Tibial nerve (tissue), 4 donors: ENCODE measurements at regions not wholly inside any gene's neighbourhood (a gene's known extent, or its start where the extent isn't known, plus 50 kb on each side); places are given as distances from the start of the nearest gene placed in this dataset.

Source experiments
- DNase-seq, 2 donors: peaks; one replicate each; pipeline ENCODE4 v3.0.0-alpha.2; 2019; ENCODE audit warnings: low spot score in 2 of 2
- H3K27ac ChIP-seq, 4 donors: fragments of 200-600 bp; sonication (generic) in 3 of 4; one replicate each; pipeline ENCODE4 v1.5.1; 2017 to 2019; ENCODE audit warnings: mild to moderate bottlenecking in 1 of 4
- H3K27me3 ChIP-seq, 2 donors: fragments of 200-600 bp; sonication (generic) in 1 of 2; one replicate each; pipeline versions ENCODE4 v1.5.1 to v1.6.0; 2017 to 2019
- H3K36me3 ChIP-seq, 3 donors: fragments of 200-600 bp; sonication (generic); one replicate each; pipeline ENCODE4 v1.5.1; 2018 to 2019
- H3K4me1 ChIP-seq, 4 donors: fragments of 200-600 bp; sonication (generic) in 3 of 4; one replicate each; pipeline ENCODE4 v1.5.1; 2017 to 2019
- H3K4me3 ChIP-seq, 4 donors: fragments of 200-600 bp; sonication (generic) in 3 of 4; one replicate each; pipeline ENCODE4 v1.5.1; 2017 to 2019; ENCODE audit warnings: mild to moderate bottlenecking in 1 of 4, moderate library complexity in 1 of 4
- H3K9me3 ChIP-seq, 4 donors: fragments of 200-600 bp; sonication (generic) in 3 of 4; one replicate each; pipeline ENCODE4 v1.5.1; 2017 to 2019
- EP300 ChIP-seq, 2 donors: sonication (generic); formaldehyde crosslinking; IDR thresholded peaks; one replicate each; pipeline ENCODE4 v1.6.1; 2017; ENCODE audit warnings: antibody characterized with exemption in 2 of 2, mild to moderate bottlenecking in 1 of 2
- POLR2A ChIP-seq, 2 donors: fragments of 450-650 bp; IDR thresholded peaks; one replicate each; pipeline ENCODE4 v1.6.1; 2017; ENCODE audit warnings: antibody characterized with exemption in 2 of 2, mild to moderate bottlenecking in 2 of 2, moderate library complexity in 2 of 2
- WGBS, 2 donors: methylation state at CpG; one replicate each; pipeline ENCODE4 v1.1.5; 2018; 5-methylcytosine and 5-hydroxymethylcytosine counted together
- TF ChIP-seq, protein P1 (sequence below), 5 experiments: fragments of 200-600 bp in 3 of 5; fragments of 450-650 bp in 2 of 5; sonication (generic) in 3 of 5; IDR thresholded peaks; one replicate each; pipeline ENCODE4 v1.5.1; 2016 to 2019; ENCODE audit warnings: antibody characterized with exemption in 5 of 5, mild to moderate bottlenecking in 3 of 5, moderate library complexity in 2 of 5

DNA sequence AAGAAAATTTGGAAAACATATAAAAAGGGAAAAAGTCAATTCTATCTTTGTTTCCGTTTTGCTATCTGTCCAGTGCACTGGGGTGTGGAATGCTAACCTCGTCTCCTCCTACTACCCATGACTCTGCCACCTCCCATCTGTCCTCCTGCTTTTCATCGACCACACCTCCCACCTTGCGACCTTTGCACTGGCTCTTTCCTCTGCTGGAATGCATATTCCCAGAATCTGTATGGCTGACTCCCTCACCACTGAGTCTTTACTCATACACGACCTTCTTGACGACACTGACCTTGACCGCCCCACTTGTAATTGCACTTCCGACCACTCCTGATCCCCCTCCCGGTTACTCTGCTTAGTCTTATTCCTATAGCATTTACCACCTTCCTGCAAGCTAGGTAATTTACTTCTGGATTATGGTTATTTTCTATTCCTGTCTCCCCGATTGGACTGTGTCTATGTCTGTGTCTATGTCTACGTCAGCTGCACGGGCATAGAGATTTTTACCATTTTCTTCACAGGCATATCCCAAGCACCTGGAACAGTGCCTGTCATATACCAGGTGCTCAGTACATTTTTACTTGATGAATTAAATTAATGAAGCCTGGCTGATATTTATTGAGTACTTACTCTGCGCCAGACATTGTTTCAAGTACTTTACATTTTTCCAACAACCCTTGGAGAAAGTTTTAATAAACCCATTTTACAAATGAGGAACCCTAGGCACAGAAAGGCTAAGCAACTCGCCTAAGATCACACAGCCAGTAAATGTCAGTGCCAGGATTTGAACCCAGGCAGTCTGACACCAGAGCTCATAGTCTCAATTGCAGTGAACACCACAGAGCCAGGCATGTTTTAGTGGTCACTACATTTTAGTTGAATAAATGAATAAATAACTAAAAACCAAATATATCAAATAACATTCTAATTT lies 54.0 kb upstream of the SLC22A11 start:
- DNase-seq, result no peak
- WGBS, 2 donors, result 59 to 60% methylated on average over 14 of the region's 14 CpGs
- Histone ChIP-seq H3K27me3 (no peaks in the 10 kb centered on the region), H3K4me3 (no peak overlapping the region), H3K27ac (no peak overlapping the region), H3K36me3 (no peaks in the 10 kb centered on the region), H3K4me1 (no peaks in the 10 kb centered on the region), H3K9me3 (peaks cover 0 to 15% (median 0%) of the 10 kb centered on the region in 4 donors)
- TF ChIP-seq POLR2A (IDR thresholded peaks at IDR 0.05) (no peak), EP300 (IDR thresholded peaks at IDR 0.05) (no peak)

DNA sequence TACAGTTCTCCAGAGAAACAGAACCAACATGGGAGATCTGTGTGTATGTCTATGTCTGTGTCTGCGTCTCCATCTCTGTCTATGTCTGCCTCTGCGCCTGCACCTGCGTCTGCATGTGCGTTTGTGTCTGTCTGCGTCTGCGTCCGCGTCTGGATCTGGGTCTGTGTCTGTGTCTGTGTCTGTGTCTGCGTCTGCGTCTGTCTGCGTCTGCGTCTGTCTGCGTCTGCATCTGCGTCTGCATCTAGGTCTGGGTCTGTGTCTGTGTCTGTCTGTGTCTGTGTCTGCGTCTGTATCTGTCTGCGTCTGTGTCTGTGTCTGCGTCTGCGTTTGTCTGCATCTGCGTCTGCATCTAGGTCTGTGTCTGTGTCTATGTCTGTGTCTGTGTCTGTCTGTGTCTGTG lies 53.1 kb upstream of the SLC22A11 start:
- WGBS, 2 donors, result 90 to 92% methylated on average over 19 of the region's 19 CpGs
- H3K4me1 ChIP-seq, result no peaks in the 10 kb centered on the region
- no peak for DNase-seq
- H3K4me3 ChIP-seq, result no peak overlapping the region
- H3K27me3 ChIP-seq, result no peaks in the 10 kb centered on the region
- TF ChIP-seq, protein P1, sequence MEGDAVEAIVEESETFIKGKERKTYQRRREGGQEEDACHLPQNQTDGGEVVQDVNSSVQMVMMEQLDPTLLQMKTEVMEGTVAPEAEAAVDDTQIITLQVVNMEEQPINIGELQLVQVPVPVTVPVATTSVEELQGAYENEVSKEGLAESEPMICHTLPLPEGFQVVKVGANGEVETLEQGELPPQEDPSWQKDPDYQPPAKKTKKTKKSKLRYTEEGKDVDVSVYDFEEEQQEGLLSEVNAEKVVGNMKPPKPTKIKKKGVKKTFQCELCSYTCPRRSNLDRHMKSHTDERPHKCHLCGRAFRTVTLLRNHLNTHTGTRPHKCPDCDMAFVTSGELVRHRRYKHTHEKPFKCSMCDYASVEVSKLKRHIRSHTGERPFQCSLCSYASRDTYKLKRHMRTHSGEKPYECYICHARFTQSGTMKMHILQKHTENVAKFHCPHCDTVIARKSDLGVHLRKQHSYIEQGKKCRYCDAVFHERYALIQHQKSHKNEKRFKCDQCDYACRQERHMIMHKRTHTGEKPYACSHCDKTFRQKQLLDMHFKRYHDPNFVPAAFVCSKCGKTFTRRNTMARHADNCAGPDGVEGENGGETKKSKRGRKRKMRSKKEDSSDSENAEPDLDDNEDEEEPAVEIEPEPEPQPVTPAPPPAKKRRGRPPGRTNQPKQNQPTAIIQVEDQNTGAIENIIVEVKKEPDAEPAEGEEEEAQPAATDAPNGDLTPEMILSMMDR (IDR thresholded peaks at IDR 0.05), result no peak
- TF ChIP-seq EP300 (IDR thresholded peaks at IDR 0.05) (no peak), POLR2A (IDR thresholded peaks at IDR 0.05) (no peak)
- H3K36me3 ChIP-seq, result no peaks in the 10 kb centered on the region
- peaks cover 0 to 15% (median 0%) of the 10 kb centered on the region in 4 donors for H3K9me3 ChIP-seq
- H3K27ac ChIP-seq, result no peak overlapping the region

DNA sequence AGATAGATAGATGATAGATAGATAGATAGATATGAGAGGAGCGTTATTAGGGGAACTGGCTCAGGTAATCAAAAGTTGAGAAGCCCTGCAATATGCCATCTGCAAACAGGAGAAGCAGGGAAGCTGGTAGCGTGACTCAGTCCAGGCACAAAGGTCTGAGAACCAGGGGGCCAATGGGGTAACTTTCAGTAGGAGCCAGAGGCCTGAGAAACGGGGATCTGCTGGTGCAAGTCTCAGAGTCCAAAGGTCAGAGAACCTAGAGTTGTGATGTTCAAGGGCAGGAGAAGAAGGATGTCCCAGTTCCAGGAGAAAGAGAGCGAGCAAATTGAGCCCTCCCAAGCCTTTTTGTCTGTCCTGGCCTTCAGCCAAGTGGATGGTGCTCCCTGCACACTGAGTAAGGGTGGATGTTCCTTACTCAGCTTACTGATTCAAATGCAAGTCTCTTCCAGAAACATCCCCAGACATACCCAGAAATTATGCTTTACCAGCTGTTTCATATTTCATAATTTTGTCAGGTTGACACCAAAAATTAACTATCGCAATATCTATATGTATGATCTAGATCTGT lies 52.5 kb upstream of the SLC22A11 start:
- no peak overlapping the region for H3K27ac ChIP-seq
- no peak overlapping the region for H3K4me3 ChIP-seq
- 52 to 61% methylated on average over 5 of the region's 5 CpGs for WGBS, 2 donors
- DNase-seq, result no peak
- TF ChIP-seq, protein P1 (IDR thresholded peaks at IDR 0.05), result no peak
- no peak for TF ChIP-seq EP300 (IDR thresholded peaks at IDR 0.05)
- TF ChIP-seq POLR2A (IDR thresholded peaks at IDR 0.05), result no peak
- H3K4me1 ChIP-seq, result no peaks in the 10 kb centered on the region
- H3K27me3 ChIP-seq, result no peaks in the 10 kb centered on the region
- H3K9me3 ChIP-seq, result peaks cover 0 to 15% (median 0%) of the 10 kb centered on the region in 4 donors
- H3K36me3 ChIP-seq, result no peaks in the 10 kb centered on the region

DNA sequence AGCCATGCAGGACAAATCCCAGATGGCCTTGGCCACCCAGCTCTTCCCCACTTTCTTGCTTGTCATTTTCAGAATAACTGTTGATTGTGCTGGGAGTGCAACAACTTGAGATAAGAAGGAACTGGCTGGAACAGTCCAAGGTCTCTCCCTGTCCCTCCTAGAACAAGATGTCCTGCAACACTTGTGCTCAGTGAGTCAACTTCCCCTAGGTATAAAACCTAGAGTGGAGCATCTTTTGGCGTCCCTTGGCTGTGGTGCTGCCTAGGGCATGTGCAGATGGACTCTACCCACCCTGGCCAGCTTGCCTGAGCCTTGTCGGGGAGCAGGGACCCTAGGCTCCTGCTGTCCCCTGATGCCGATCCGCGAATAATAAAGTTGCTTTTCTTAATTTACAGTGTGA lies 50.7 kb upstream of the SLC22A11 start:
- Histone ChIP-seq H3K4me3 (no peak overlapping the region), H3K27me3 (no peaks in the 10 kb centered on the region), H3K36me3 (no peaks in the 10 kb centered on the region), H3K27ac (no peak overlapping the region), H3K4me1 (no peaks in the 10 kb centered on the region), H3K9me3 (peaks cover 0 to 15% (median 0%) of the 10 kb centered on the region in 4 donors)
- DNase-seq, result no peak
- 85 to 91% methylated on average over 5 of the region's 5 CpGs for WGBS, 2 donors
- TF ChIP-seq POLR2A (IDR thresholded peaks at IDR 0.05) (no peak), EP300 (IDR thresholded peaks at IDR 0.05) (no peak)
- TF ChIP-seq, protein P1 (IDR thresholded peaks at IDR 0.05), result no peak
